ENCODE measurements at regions not wholly inside any gene's neighbourhood (a gene's known extent, or its start where the extent isn't known, plus 50 kb on each side); places are given as distances from the start of the nearest gene placed in this dataset.
"Not testable (repeated sequence)": the region's sequence is repeated elsewhere in the genome, so short reads cannot be mapped to it uniquely, and the experiment has no call there.

- DNase-seq = not testable (repeated sequence)
These were observed 137.0 kb downstream of the USP46 start for GRCh38 chr4:52522093-52522492.

GRCh38 chr4:52529983-52530382 is 129.1 kb downstream of the USP46 start:
- no peak for DNase-seq

GRCh38 chr4:52535793-52536192 is 123.3 kb downstream of the USP46 start:
- DNase-seq = no peak
